ENCODE measurements at regions not wholly inside any gene's neighbourhood (a gene's known extent, or its start where the extent isn't known, plus 50 kb on each side); places are given as distances from the start of the nearest gene placed in this dataset.
"Not testable (repeated sequence)": the region's sequence is repeated elsewhere in the genome, so short reads cannot be mapped to it uniquely, and the experiment has no call there.

- Mint-ChIP-seq H3K27ac (ENCODE audit: unreplicated experiment) (no peak overlapping the region), H3K4me3 (ENCODE audit: unreplicated experiment) (no peak overlapping the region), H3K9me3 (ENCODE audit: low read depth) (no peaks in the 10 kb centered on the region), H3K36me3 (ENCODE audit: low read depth) (no peaks in the 10 kb centered on the region), H3K4me1 (ENCODE audit: low read depth) (no peaks in the 10 kb centered on the region), H3K27me3 (ENCODE audit: low read depth) (no peaks in the 10 kb centered on the region)
- DNase-seq (ENCODE audit: low spot score): no peak
- TF ChIP-seq CTCF (IDR thresholded peaks at IDR 0.05): no peak
Measured at GRCh38 chr10:23834091-23834490, 374.8 kb upstream of the KIAA1217 start.

- Mint-ChIP-seq H3K36me3 (ENCODE audit: low read depth) (no peaks in the 10 kb centered on the region), H3K9me3 (ENCODE audit: low read depth) (peaks cover 40% of the 10 kb centered on the region), H3K27ac (ENCODE audit: unreplicated experiment) (no peak overlapping the region), H3K27me3 (ENCODE audit: low read depth) (no peaks in the 10 kb centered on the region), H3K4me3 (ENCODE audit: unreplicated experiment) (no peak overlapping the region), H3K4me1 (ENCODE audit: low read depth) (no peaks in the 10 kb centered on the region)
- no peak for DNase-seq (ENCODE audit: low spot score)
- TF ChIP-seq CTCF (IDR thresholded peaks at IDR 0.05): no peak
Measured at GRCh38 chr10:23850631-23851030, 358.3 kb upstream of the KIAA1217 start.

DNA sequence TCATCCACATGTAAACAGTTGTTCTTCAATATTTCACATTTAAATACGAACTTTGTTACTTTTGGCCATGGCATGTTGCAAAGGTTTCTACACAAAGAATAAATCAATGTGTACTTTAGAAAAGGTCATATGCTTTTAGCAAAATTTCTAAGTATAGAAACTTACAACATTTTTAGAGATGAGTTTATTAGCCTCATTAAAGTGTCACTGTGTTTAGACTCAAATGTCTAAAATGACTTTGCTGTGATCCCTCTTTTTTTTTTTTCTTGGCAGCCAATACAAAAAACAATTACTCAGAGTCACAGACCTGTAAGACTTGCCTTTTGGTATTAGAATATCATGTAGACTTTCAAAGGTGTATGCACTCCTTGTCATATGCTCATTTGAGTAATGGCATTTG lies 349.3 kb upstream of the KIAA1217 start:
- Mint-ChIP-seq H3K27ac (ENCODE audit: unreplicated experiment) (no peak overlapping the region), H3K9me3 (ENCODE audit: low read depth) (peaks cover 14% of the 10 kb centered on the region), H3K4me3 (ENCODE audit: unreplicated experiment) (no peak overlapping the region), H3K27me3 (ENCODE audit: low read depth) (no peaks in the 10 kb centered on the region), H3K4me1 (ENCODE audit: low read depth) (no peaks in the 10 kb centered on the region), H3K36me3 (ENCODE audit: low read depth) (no peaks in the 10 kb centered on the region)
- no peak for DNase-seq (ENCODE audit: low spot score)
- no peak for TF ChIP-seq CTCF (IDR thresholded peaks at IDR 0.05)

- H3K27me3 Mint-ChIP-seq (ENCODE audit: low read depth): no peaks in the 10 kb centered on the region
- no peaks in the 10 kb centered on the region for H3K4me1 Mint-ChIP-seq (ENCODE audit: low read depth)
- H3K4me3 Mint-ChIP-seq (ENCODE audit: unreplicated experiment): no peak overlapping the region
- no peaks in the 10 kb centered on the region for H3K36me3 Mint-ChIP-seq (ENCODE audit: low read depth)
- TF ChIP-seq CTCF (IDR thresholded peaks at IDR 0.05): no peak
- H3K9me3 Mint-ChIP-seq (ENCODE audit: low read depth): peaks cover 7% of the 10 kb centered on the region
- DNase-seq (ENCODE audit: low spot score): no peak
- no peak overlapping the region for H3K27ac Mint-ChIP-seq (ENCODE audit: unreplicated experiment)
Measured at GRCh38 chr10:23864631-23865147, 344.2 kb upstream of the KIAA1217 start.

DNA sequence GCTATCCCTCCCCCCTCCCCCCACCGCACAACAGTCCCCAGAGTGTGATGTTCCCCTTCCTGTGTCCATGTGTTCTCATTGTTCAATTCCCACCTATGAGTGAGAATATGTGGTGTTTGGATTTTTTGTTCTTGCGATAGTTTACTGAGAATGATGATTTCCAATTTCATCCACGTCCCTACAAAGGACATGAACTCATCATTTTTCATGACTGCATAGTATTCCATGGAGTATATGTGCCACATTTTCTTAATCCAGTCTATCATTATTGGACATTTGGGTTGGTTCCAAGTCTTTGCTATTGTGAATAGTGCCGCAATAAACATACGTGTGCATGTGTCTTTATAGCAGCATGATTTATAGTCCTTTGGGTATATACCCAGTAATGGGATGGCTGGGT lies 342.0 kb upstream of the KIAA1217 start:
- DNase-seq (ENCODE audit: low spot score); H3K27me3 Mint-ChIP-seq (ENCODE audit: low read depth); H3K36me3 Mint-ChIP-seq (ENCODE audit: low read depth); H3K27ac Mint-ChIP-seq (ENCODE audit: unreplicated experiment); H3K4me1 Mint-ChIP-seq (ENCODE audit: low read depth); H3K4me3 Mint-ChIP-seq (ENCODE audit: unreplicated experiment): not testable (repeated sequence)
- H3K9me3 Mint-ChIP-seq (ENCODE audit: low read depth): peaks cover 15% of the 10 kb centered on the region

DNA sequence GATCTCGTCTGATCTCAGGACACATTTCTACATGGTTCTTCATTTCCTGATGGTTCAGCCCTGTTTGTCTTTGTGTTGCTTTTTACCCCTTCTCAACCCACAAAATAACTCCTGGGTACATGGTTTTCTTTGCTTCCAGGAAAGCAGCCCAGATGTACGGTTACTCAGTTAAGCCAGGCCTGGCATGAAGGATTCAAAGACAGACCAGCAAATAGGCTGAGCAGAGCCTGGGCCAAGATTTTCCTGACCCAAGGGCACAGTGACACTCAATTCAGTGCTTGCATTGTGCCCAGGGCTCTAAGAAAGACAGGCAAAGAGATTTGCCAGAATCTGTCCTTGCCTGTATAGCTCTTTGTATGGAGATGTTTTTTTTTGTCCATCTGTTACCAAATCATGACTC lies 340.8 kb upstream of the KIAA1217 start:
- peaks cover 13% of the 10 kb centered on the region for H3K9me3 Mint-ChIP-seq (ENCODE audit: low read depth)
- H3K4me3 Mint-ChIP-seq (ENCODE audit: unreplicated experiment): no peak overlapping the region
- TF ChIP-seq CTCF (IDR thresholded peaks at IDR 0.05): no peak
- H3K27ac Mint-ChIP-seq (ENCODE audit: unreplicated experiment): no peak overlapping the region
- H3K4me1 Mint-ChIP-seq (ENCODE audit: low read depth): no peaks in the 10 kb centered on the region
- no peaks in the 10 kb centered on the region for H3K27me3 Mint-ChIP-seq (ENCODE audit: low read depth)
- no peak for DNase-seq (ENCODE audit: low spot score)
- no peaks in the 10 kb centered on the region for H3K36me3 Mint-ChIP-seq (ENCODE audit: low read depth)
